Small intestine (tissue), 7 donors: ENCODE measurements at regions not wholly inside any gene's neighbourhood (a gene's known extent, or its start where the extent isn't known, plus 50 kb on each side); places are given as distances from the start of the nearest gene placed in this dataset.

Experiments used
- DNase-seq, 2 donors: peaks; one replicate each; pipeline versions ENCODE4 v3.0.0 to v3.0.0-alpha.2; 2013
- FAIRE-seq: peaks from 2 replicates; lab custom pipeline; 2012; peaks lifted over from hg19 to GRCh38; lab: Jason Lieb, UNC
- H3K27ac ChIP-seq, 3 donors: one replicate each; pipeline ENCODE4 v1.5.1; 2013; ENCODE audit warnings: low read length in 2 of 3, mild to moderate bottlenecking in 2 of 3, control low read depth in 1 of 3, inconsistent platforms in 1 of 3, low read depth in 1 of 3, moderate library complexity in 1 of 3
- H3K27me3 ChIP-seq, 3 donors: one replicate each; pipeline ENCODE4 v1.6.1; 2013; ENCODE audit warnings: low read length in 3 of 3, inconsistent platforms in 1 of 3; ENCODE audit not compliant: control insufficient read depth in 3 of 3, insufficient read depth in 3 of 3
- H3K36me3 ChIP-seq, 3 donors: one replicate each; pipeline ENCODE4 v1.6.1; 2013; ENCODE audit warnings: low read length in 3 of 3, inconsistent platforms in 1 of 3, low read depth in 1 of 3, mild to moderate bottlenecking in 1 of 3, moderate library complexity in 1 of 3; ENCODE audit not compliant: control insufficient read depth in 3 of 3, insufficient read depth in 2 of 3
- H3K4me1 ChIP-seq, 3 donors: one replicate each; pipeline ENCODE4 v1.6.1; 2013; ENCODE audit warnings: low read length in 2 of 3, inconsistent platforms in 1 of 3, low read depth in 1 of 3, mild to moderate bottlenecking in 1 of 3, moderate library complexity in 1 of 3; ENCODE audit not compliant: control insufficient read depth in 3 of 3, insufficient read depth in 2 of 3
- H3K4me3 ChIP-seq, 3 donors: one replicate each; pipeline ENCODE4 v1.5.1; 2013; ENCODE audit warnings: low read length in 3 of 3, control low read depth in 1 of 3, inconsistent platforms in 1 of 3, low read depth in 1 of 3, mild to moderate bottlenecking in 1 of 3, moderate library complexity in 1 of 3
- H3K9me3 ChIP-seq, 2 donors: one replicate each; pipeline ENCODE4 v1.6.1; 2013; ENCODE audit warnings: low read depth in 1 of 2, low read length in 1 of 2; ENCODE audit not compliant: control insufficient read depth in 2 of 2, insufficient read depth in 1 of 2
- WGBS, 3 donors: extraction: QIAGEN DNeasy Blood & Tissue Kit; methylation state at CpG; one replicate each; pipeline ENCODE4 v1.1.7; 2013; 5-methylcytosine and 5-hydroxymethylcytosine counted together
- donor health status: healthy with polysubstance abuse.
- donor health status: control.
- donor health status: control.
- donor health status: Bipolar disorder and iron deficiency.
- donor health status: healthy.

DNA sequence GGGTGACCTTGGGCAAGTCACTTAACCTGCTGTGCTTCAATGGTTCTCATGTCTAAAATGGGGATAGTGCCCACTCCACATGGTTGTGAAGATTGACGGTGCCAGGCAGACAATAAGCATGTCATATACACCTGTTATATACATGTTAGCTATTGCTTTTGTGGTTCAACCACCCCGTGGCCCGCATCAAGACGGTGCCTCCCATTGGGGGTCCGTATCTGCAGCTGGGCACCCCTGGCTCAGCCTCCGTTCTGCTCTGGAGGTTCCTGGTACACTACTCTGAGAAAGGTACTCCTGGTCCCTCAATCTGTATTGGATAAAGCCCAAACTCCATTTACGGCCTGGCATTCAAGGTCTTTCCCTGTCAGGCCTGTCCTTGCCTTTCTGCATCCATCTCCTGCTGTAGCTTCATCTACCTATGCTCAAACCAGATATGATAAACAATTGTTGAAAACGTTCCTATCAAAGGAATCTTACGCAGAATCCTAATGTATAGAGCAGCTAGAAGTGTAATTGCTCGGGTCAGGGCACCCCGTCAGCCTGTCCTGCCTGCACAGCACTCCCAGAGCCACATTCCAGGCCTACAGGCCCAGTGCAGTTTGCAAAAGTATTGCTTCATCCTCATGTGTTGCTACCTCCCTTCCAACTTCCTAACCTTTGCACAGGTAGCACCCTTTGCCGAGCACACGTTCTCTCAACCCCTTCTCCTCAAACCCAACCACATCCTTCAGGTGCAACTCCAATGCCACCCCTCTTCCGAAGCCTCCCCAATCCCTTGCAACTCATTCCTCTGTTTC lies 194.9 kb downstream of the BCR start:
- DNase-seq (no peak), FAIRE-seq (no peak)
- WGBS, 3 donors: 66 to 74% (median 68%) methylated on average over 14 of the region's 14 CpGs
- H3K9me3 ChIP-seq: no peaks in the 10 kb centered on the region
- no peak overlapping the region for H3K4me3 ChIP-seq
- H3K27me3 ChIP-seq: no peaks in the 10 kb centered on the region
- no peak overlapping the region for H3K27ac ChIP-seq
- no peaks in the 10 kb centered on the region for H3K4me1 ChIP-seq
- no peaks in the 10 kb centered on the region for H3K36me3 ChIP-seq

DNA sequence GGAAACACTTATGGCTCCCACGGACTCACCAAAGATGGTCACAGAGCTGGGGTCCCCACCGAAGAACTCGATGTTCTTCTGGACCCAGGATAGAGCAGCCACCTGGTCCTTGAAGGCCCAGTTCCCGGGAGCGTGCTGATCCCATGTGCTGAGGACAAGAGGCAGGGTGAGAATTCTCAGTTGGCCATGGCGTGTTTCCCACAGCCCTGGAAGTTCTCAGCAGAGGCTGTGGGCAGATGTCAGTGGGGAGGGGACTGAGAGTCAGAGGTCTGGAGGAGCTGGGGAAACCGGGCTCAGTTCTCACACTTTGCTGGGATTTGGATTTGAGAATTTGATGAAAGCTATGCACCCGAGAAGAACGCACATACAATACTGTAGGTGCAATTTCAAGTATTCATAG lies 193.3 kb downstream of the BCR start:
- Histone ChIP-seq H3K27me3 (no peaks in the 10 kb centered on the region), H3K36me3 (no peaks in the 10 kb centered on the region), H3K9me3 (no peaks in the 10 kb centered on the region), H3K27ac (no peak overlapping the region), H3K4me1 (no peaks in the 10 kb centered on the region), H3K4me3 (no peak overlapping the region)
- DNase-seq (no peak), FAIRE-seq (no peak)
- 80 to 88% (median 82%) methylated on average over 9 of the region's 9 CpGs for WGBS, 3 donors

GRCh38 chr22:23370251-23370650 lies 189.9 kb downstream of the BCR start:
- no peak overlapping the region for H3K4me3 ChIP-seq
- FAIRE-seq (no peak), DNase-seq (no peak)
- H3K27ac ChIP-seq: no peak overlapping the region
- H3K4me1 ChIP-seq: no peaks in the 10 kb centered on the region
- peaks cover 0 to 2% (median 2%) of the 10 kb centered on the region in 3 donors for H3K27me3 ChIP-seq
- H3K9me3 ChIP-seq: no peaks in the 10 kb centered on the region
- H3K36me3 ChIP-seq: no peaks in the 10 kb centered on the region
- whole genome bisulfite sequencing, 3 donors: 69 to 79% (median 77%) methylated on average over 8 of the region's 8 CpGs

DNA sequence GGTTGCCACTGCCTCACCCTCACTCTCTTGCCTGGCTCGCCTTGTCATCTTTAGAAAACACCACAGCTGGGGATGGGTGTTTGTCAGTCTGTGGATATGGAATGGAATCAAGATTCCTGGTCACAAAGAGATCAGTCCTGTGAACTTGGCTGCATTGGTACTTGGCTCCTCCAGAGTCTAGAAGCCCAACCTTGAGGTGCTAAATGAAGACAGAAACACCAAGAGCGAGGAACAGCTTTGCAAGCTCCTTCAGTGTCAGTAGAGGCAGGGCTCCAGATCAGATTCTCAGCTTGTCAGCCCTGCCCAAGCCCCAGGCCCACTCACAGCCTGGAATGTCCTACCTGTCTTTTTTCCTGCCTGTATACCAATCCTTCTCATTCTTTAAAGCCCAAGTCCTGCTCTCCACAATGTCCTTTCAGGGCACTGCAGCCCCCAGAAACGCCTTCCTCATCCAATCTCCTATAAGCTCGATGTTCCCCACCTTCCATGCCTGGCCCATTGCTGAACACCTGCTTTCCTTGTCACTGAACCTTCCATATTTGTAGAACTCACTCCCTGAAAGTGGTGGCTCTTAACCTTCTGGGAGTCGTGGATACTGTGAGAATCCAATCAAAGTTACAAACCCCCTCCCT lies 188.9 kb downstream of the BCR start:
- Histone ChIP-seq H3K4me1 (no peaks in the 10 kb centered on the region), H3K27me3 (peaks cover 0 to 2% (median 2%) of the 10 kb centered on the region in 3 donors), H3K9me3 (no peaks in the 10 kb centered on the region), H3K36me3 (no peaks in the 10 kb centered on the region), H3K27ac (no peak overlapping the region), H3K4me3 (no peak overlapping the region)
- FAIRE-seq (no peak), DNase-seq (no peak)
- WGBS, 3 donors: 68 to 81% (median 80%) methylated on average over 5 of the region's 5 CpGs
